Caco-2 (cell line): ENCODE measurements at regions not wholly inside any gene's neighbourhood (a gene's known extent, or its start where the extent isn't known, plus 50 kb on each side); places are given as distances from the start of the nearest gene placed in this dataset.

Experiments used
- BruUV-seq: library from RNA; stranded (reverse); fragments of 400-500 nt; replicated peaks from 2 replicates; lab custom pipeline; 2021; lab: Mats Ljungman, UMichigan
- CTCF ChIA-PET: fragments of 300-600 bp; sonication (Branson Sonifier 250); formaldehyde crosslinking; loops from one replicate; lab custom pipeline; 2022; ENCODE audit warnings: antibody characterized with exemption; lab: Charles Lee
- POLR2A ChIA-PET: fragments of 300-600 bp; sonication (Branson Sonifier 250); formaldehyde crosslinking; loops from one replicate; lab custom pipeline; 2022; ENCODE audit warnings: antibody characterized with exemption; lab: Charles Lee
- DNase-seq, 2 experiments: peaks; one replicate each; pipeline versions ENCODE4 v3.0.0 to v3.0.0-alpha.2; 2020 to 2022
- H3K27me3 ChIP-seq: replicated peaks from 2 replicates; pipeline ENCODE4 v1.6.0; 2011; ENCODE audit warnings: low read length; ENCODE audit not compliant: control insufficient read depth, insufficient read depth
- H3K36me3 ChIP-seq: 2 replicates; pipeline ENCODE4 v1.5.1; 2011; ENCODE audit warnings: low read length; ENCODE audit not compliant: control insufficient read depth, insufficient read depth
- H3K4me1 ChIP-seq: fragments of 250-450 bp; sonication (Bioruptor Pico); 2 replicates; pipeline ENCODE4 v1.5.1; 2020; ENCODE audit warnings: mild to moderate bottlenecking
- H3K4me3 ChIP-seq: 2 replicates; pipeline ENCODE4 v1.5.1; 2011; ENCODE audit warnings: low read depth, mild to moderate bottlenecking, control low read depth, low read length
- H3K9me3 ChIP-seq: fragments of 250-450 bp; sonication (Bioruptor Pico); 2 replicates; pipeline ENCODE4 v1.5.1; 2020; ENCODE audit warnings: mild to moderate bottlenecking, moderate library complexity
- H3K27ac Mint-ChIP-seq: one replicate; pipeline ENCODE4 v1.8.0; 2022; ENCODE audit warnings: mixed read lengths; ENCODE audit not compliant: unreplicated experiment
- H3K27me3 Mint-ChIP-seq: one replicate; pipeline ENCODE4 v1.8.0; 2022; ENCODE audit warnings: mixed read lengths; ENCODE audit not compliant: insufficient read depth, unreplicated experiment
- H3K36me3 Mint-ChIP-seq: one replicate; pipeline ENCODE4 v1.8.0; 2022; ENCODE audit warnings: mild to moderate bottlenecking, mixed read lengths; ENCODE audit not compliant: insufficient read depth, unreplicated experiment
- H3K4me1 Mint-ChIP-seq: one replicate; pipeline ENCODE4 v1.8.0; 2022; ENCODE audit warnings: low read depth, mixed read lengths; ENCODE audit not compliant: unreplicated experiment
- H3K4me3 Mint-ChIP-seq: one replicate; pipeline ENCODE4 v1.8.0; 2022; ENCODE audit warnings: mild to moderate bottlenecking, moderate library complexity, mixed read lengths; ENCODE audit not compliant: unreplicated experiment
- H3K9me3 Mint-ChIP-seq: one replicate; pipeline ENCODE4 v1.8.0; 2022; ENCODE audit warnings: mixed read lengths; ENCODE audit not compliant: unreplicated experiment
- CTCF ChIP-seq, 2 experiments: fragments of 200-600 bp in 1 of 2; IDR thresholded peaks; 1 replicate in 1 of 2; 2 replicates in 1 of 2; pipeline versions ENCODE4 v1.5.1 to v1.8.0; 2011 to 2022; ENCODE audit warnings: antibody characterized with exemption in 1 of 2, control low read depth in 1 of 2, inconsistent platforms in 1 of 2, low read depth in 1 of 2, low read length in 1 of 2, mild to moderate bottlenecking in 1 of 2, moderate library complexity in 1 of 2; ENCODE audit not compliant: insufficient read depth in 1 of 2, severe bottlenecking in 1 of 2, unreplicated experiment in 1 of 2
- intact Hi-C: fragments of 100-400 bp; cut with micrococcal nuclease; formaldehyde crosslinking; loops from one replicate; pipeline ENCODE4 v1.10.0; 2022; ENCODE audit not compliant: unreplicated experiment

- no peak overlapping the region for H3K27ac Mint-ChIP-seq
- Histone ChIP-seq H3K27me3 (no peaks in the 10 kb centered on the region), H3K4me1 (no peaks in the 10 kb centered on the region), H3K9me3 (no peaks in the 10 kb centered on the region), H3K36me3 (no peaks in the 10 kb centered on the region), H3K4me3 (no peak overlapping the region)
- H3K9me3 Mint-ChIP-seq, result no peaks in the 10 kb centered on the region
- no peak for DNase-seq
- ChIA-PET CTCF (no interaction called here), POLR2A (no interaction called here)
- H3K36me3 Mint-ChIP-seq, result no peaks in the 10 kb centered on the region
- H3K27me3 Mint-ChIP-seq, result no peaks in the 10 kb centered on the region
- intact Hi-C loops, result no loop called here
- no peak overlapping the region for H3K4me3 Mint-ChIP-seq
- no peaks in the 10 kb centered on the region for H3K4me1 Mint-ChIP-seq
- no peak for TF ChIP-seq CTCF (IDR thresholded peaks at IDR 0.05; ENCODE audit: insufficient read depth in 1 of 2, low read depth in 1 of 2, low read length in 1 of 2, severe bottlenecking in 1 of 2, unreplicated experiment in 1 of 2)
- no TSS peak for BruUV-seq
These were observed 133.6 kb downstream of the UBE2E3 start for GRCh38 chr2:181114021-181114420.

- BruUV-seq, result no TSS peak
- no peaks in the 10 kb centered on the region for H3K36me3 ChIP-seq
- no peaks in the 10 kb centered on the region for H3K27me3 Mint-ChIP-seq
- no peaks in the 10 kb centered on the region for H3K4me1 Mint-ChIP-seq
- H3K27ac Mint-ChIP-seq, result no peak overlapping the region
- intact Hi-C loops, result no loop called here
- H3K27me3 ChIP-seq, result no peaks in the 10 kb centered on the region
- H3K9me3 ChIP-seq, result no peaks in the 10 kb centered on the region
- TF ChIP-seq CTCF (IDR thresholded peaks at IDR 0.05; ENCODE audit: insufficient read depth in 1 of 2, low read depth in 1 of 2, low read length in 1 of 2, severe bottlenecking in 1 of 2, unreplicated experiment in 1 of 2), result no peak
- no peaks in the 10 kb centered on the region for H3K4me1 ChIP-seq
- no peak for DNase-seq
- ChIA-PET CTCF (no interaction called here), POLR2A (no interaction called here)
- no peak overlapping the region for H3K4me3 ChIP-seq
- no peaks in the 10 kb centered on the region for H3K36me3 Mint-ChIP-seq
- H3K9me3 Mint-ChIP-seq, result no peaks in the 10 kb centered on the region
- no peak overlapping the region for H3K4me3 Mint-ChIP-seq
These were observed 135.9 kb downstream of the UBE2E3 start for GRCh38 chr2:181116261-181116660.

- H3K27me3 ChIP-seq, result no peaks in the 10 kb centered on the region
- H3K4me3 ChIP-seq, result no peak overlapping the region
- H3K9me3 Mint-ChIP-seq, result no peaks in the 10 kb centered on the region
- no TSS peak for BruUV-seq
- no peak for TF ChIP-seq CTCF (IDR thresholded peaks at IDR 0.05; ENCODE audit: insufficient read depth in 1 of 2, low read depth in 1 of 2, low read length in 1 of 2, severe bottlenecking in 1 of 2, unreplicated experiment in 1 of 2)
- H3K27me3 Mint-ChIP-seq, result no peaks in the 10 kb centered on the region
- ChIA-PET POLR2A (no interaction called here), CTCF (no interaction called here)
- H3K4me1 Mint-ChIP-seq, result no peaks in the 10 kb centered on the region
- no peaks in the 10 kb centered on the region for H3K4me1 ChIP-seq
- no peak overlapping the region for H3K4me3 Mint-ChIP-seq
- H3K9me3 ChIP-seq, result no peaks in the 10 kb centered on the region
- H3K36me3 Mint-ChIP-seq, result no peaks in the 10 kb centered on the region
- DNase-seq, result no peak
- H3K27ac Mint-ChIP-seq, result no peak overlapping the region
- H3K36me3 ChIP-seq, result no peaks in the 10 kb centered on the region
- intact Hi-C loops, result no loop called here
These were observed 137.0 kb downstream of the UBE2E3 start for GRCh38 chr2:181117206-181117925.
